Ovary (tissue), 3 donors: ENCODE measurements at regions not wholly inside any gene's neighbourhood (a gene's known extent, or its start where the extent isn't known, plus 50 kb on each side); places are given as distances from the start of the nearest gene placed in this dataset.

ENCODE experiments used
- EP300 ChIP-seq: sonication (generic); formaldehyde crosslinking; IDR thresholded peaks from one replicate; pipeline ENCODE4 v1.6.1; 2017; ENCODE audit warnings: antibody characterized with exemption
- POLR2A ChIP-seq: fragments of 450-650 bp; IDR thresholded peaks from one replicate; pipeline ENCODE4 v1.6.1; 2017; ENCODE audit warnings: antibody characterized with exemption, mild to moderate bottlenecking, moderate library complexity
- TF ChIP-seq, protein P1 (sequence below), 3 donors: fragments of 450-650 bp in 2 of 3; fragments of 200-600 bp in 1 of 3; IDR thresholded peaks; one replicate each; pipeline versions ENCODE4 v1.5.1 to v1.8.0; 2016 to 2022; ENCODE audit warnings: antibody characterized with exemption in 3 of 3, mild to moderate bottlenecking in 1 of 3
- donor health status: DM: no; HTN: no; CAD: no.

DNA sequence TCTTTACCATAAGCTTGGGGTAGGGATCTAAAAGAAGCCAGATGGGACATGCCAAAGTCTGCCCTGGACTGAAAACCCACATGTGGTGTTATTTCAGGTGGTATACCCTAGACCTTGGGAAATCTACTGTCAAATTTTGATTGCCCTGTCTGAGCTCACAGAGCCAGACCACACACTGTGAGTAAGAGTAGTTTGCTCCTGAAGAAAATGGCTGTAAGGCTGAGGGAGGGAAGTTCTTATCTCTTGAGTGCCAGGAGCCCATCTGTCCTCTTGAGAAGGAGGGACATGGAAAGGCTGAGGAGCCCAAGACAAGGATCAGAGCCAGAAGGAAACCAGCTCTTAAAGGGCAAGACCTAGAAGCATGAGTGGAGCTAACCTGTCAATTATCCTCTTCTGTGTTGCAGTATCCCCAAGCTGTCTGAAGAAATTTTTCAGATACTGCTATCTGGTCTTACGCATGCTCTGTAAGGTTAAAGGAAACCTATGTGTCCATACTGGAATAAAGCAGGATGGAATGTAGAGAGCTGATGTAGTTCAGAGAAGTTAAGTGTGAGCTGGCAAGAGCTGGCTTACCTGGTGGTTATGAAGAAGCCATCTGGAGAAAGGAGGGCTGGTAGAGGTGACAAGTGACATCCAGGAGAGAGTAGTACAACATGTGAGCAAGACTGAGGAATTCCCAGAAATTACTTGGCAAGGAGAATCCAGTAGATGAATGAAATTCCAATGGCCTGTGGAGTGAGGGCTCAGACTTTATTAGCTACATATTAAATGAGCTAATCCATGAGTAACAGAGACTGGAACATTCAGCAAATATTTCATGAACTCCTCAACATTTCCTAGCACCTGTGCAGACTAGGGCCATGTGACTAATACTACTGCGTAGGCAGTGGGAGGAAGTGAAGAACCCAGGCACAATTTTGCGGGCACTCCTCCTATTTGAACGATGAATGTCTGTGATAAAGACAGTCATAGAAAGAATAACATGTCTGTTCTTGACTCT is 389.1 kb upstream of the KIF2A start:
- TF ChIP-seq, protein P1, sequence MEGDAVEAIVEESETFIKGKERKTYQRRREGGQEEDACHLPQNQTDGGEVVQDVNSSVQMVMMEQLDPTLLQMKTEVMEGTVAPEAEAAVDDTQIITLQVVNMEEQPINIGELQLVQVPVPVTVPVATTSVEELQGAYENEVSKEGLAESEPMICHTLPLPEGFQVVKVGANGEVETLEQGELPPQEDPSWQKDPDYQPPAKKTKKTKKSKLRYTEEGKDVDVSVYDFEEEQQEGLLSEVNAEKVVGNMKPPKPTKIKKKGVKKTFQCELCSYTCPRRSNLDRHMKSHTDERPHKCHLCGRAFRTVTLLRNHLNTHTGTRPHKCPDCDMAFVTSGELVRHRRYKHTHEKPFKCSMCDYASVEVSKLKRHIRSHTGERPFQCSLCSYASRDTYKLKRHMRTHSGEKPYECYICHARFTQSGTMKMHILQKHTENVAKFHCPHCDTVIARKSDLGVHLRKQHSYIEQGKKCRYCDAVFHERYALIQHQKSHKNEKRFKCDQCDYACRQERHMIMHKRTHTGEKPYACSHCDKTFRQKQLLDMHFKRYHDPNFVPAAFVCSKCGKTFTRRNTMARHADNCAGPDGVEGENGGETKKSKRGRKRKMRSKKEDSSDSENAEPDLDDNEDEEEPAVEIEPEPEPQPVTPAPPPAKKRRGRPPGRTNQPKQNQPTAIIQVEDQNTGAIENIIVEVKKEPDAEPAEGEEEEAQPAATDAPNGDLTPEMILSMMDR (IDR thresholded peaks at IDR 0.05) = no peak
- TF ChIP-seq EP300 = no peak
- no peak for TF ChIP-seq POLR2A
